PC-9 (cell line): ENCODE measurements at regions not wholly inside any gene's neighbourhood (a gene's known extent, or its start where the extent isn't known, plus 50 kb on each side); places are given as distances from the start of the nearest gene placed in this dataset.

ENCODE experiments used
- CTCF ChIP-seq: fragments of 200-600 bp; sonication (generic); conservative IDR thresholded peaks from 2 replicates; pipeline ENCODE4 v1.6.1; 2017; ENCODE audit warnings: mixed run types, antibody characterized with exemption, mild to moderate bottlenecking, moderate library complexity
- EZH2 ChIP-seq: fragments of 200-600 bp; sonication (generic); IDR thresholded peaks from 2 replicates; pipeline ENCODE4 v1.8.0; 2017; ENCODE audit warnings: antibody characterized with exemption, low read depth

GRCh38 chr11:80843266-80843974 lies 1402.6 kb upstream of the TENM4 start:
- TF ChIP-seq CTCF (no peak), EZH2 (no peak)
